SJCRH30 (cell line): ENCODE measurements at regions not wholly inside any gene's neighbourhood (a gene's known extent, or its start where the extent isn't known, plus 50 kb on each side); places are given as distances from the start of the nearest gene placed in this dataset.

Experiments used
- DNase-seq, 2 experiments: peaks; one replicate each; pipeline ENCODE4 v3.0.0-alpha.2; 2015 to 2020
- H3K27ac ChIP-seq: fragments of 250-450 bp; sonication (Bioruptor Pico); 2 replicates; pipeline ENCODE4 v1.5.1; 2020; ENCODE audit warnings: mild to moderate bottlenecking, moderate library complexity
- H3K27me3 ChIP-seq: fragments of 250-450 bp; sonication (Bioruptor Pico); 2 replicates; pipeline ENCODE4 v1.5.1; 2020; ENCODE audit warnings: mild to moderate bottlenecking, moderate library complexity
- H3K36me3 ChIP-seq: fragments of 250-450 bp; sonication (Bioruptor Pico); 2 replicates; pipeline ENCODE4 v1.5.1; 2020; ENCODE audit warnings: mild to moderate bottlenecking, moderate library complexity
- H3K4me1 ChIP-seq: fragments of 250-450 bp; sonication (Bioruptor Pico); 2 replicates; pipeline ENCODE4 v1.5.1; 2020; ENCODE audit warnings: mild to moderate bottlenecking, moderate library complexity
- H3K4me3 ChIP-seq: fragments of 250-450 bp; sonication (Bioruptor Pico); 2 replicates; pipeline ENCODE4 v1.5.1; 2020; ENCODE audit warnings: mild to moderate bottlenecking, moderate library complexity
- H3K9me3 ChIP-seq: fragments of 250-450 bp; sonication (Bioruptor Pico); replicated peaks from 2 replicates; pipeline ENCODE4 v1.5.1; 2020; ENCODE audit warnings: mild to moderate bottlenecking, moderate library complexity

DNA sequence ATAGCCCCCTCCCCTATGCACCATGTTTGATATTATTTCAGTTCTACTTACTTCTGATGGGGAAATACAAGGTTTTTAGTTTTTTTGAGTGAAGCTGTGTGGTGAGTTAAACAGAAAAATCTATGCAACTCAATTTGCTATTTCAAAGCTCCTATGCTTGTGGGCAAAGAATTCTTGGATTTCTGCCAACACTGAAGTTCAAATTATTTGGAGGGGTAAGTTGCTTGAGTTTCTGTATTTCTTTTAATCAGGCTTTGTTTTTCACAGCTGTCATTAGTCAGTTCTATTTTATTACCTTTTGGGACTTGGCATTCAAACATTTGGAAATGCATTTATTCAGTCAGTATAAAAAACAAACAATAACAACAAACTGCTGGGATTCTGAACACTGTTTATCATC lies 407.5 kb upstream of the MGAT4C start:
- no peak overlapping the region for H3K4me3 ChIP-seq
- H3K27me3 ChIP-seq = no peaks in the 10 kb centered on the region
- no peaks in the 10 kb centered on the region for H3K4me1 ChIP-seq
- peak in 1 of 2 experiments; percentile 29 for DNase-seq
- H3K27ac ChIP-seq = no peak overlapping the region
- no peaks in the 10 kb centered on the region for H3K36me3 ChIP-seq
- H3K9me3 ChIP-seq = no peaks in the 10 kb centered on the region

GRCh38 chr12:86663173-86663572 lies 407.0 kb upstream of the MGAT4C start:
- Histone ChIP-seq H3K27ac (no peak overlapping the region), H3K4me1 (no peaks in the 10 kb centered on the region), H3K27me3 (no peaks in the 10 kb centered on the region), H3K9me3 (no peaks in the 10 kb centered on the region), H3K36me3 (no peaks in the 10 kb centered on the region), H3K4me3 (no peak overlapping the region)
- no peak for DNase-seq

GRCh38 chr12:86662464-86662863 lies 406.3 kb upstream of the MGAT4C start:
- H3K36me3 ChIP-seq = no peaks in the 10 kb centered on the region
- H3K27ac ChIP-seq = no peak overlapping the region
- H3K4me3 ChIP-seq = no peak overlapping the region
- no peaks in the 10 kb centered on the region for H3K9me3 ChIP-seq
- H3K27me3 ChIP-seq = no peaks in the 10 kb centered on the region
- no peaks in the 10 kb centered on the region for H3K4me1 ChIP-seq
- DNase-seq = no peak

DNA sequence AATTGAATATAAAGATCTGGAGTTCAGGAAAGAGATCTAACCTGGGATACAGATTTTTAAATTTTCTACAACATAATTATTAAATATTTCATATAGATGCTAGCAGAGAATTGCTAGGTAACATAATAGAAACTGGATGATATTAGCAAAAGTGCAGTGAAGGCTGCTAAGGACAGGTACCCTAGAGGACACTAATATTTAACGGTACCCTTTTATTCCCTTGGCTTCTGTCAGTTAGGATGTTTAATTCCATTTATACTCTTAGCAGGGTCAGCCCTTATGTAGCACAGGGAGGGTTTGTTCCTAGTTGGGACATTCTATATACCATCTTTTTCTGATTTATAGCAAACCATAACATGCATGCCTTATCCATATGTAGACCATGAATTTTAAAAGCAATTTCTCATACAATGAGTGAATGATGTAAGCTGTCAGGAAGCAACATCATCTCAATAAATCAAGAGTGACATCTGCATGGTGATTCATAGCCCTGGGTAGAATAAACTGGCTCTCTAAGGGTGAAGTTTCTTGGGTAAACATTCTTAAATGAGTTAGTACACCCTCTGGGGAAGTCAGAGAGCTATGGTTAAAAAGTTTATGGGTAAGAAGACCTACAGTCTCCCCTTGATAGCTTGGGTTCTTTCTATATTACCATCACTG lies 404.4 kb upstream of the MGAT4C start:
- no peaks in the 10 kb centered on the region for H3K36me3 ChIP-seq
- H3K4me3 ChIP-seq = no peak overlapping the region
- 0 out of 2 replicates have a peak, but pooled peaks cover 2% of the 10 kb centered on the region for H3K27me3 ChIP-seq
- no peak for DNase-seq
- H3K27ac ChIP-seq = no peak overlapping the region
- H3K9me3 ChIP-seq = no peaks in the 10 kb centered on the region
- H3K4me1 ChIP-seq = no peaks in the 10 kb centered on the region

- Histone ChIP-seq H3K4me3 (no peak overlapping the region), H3K27me3 (0 out of 2 replicates have a peak, but pooled peaks cover 4% of the 10 kb centered on the region), H3K27ac (no peak overlapping the region), H3K4me1 (no peaks in the 10 kb centered on the region), H3K36me3 (no peaks in the 10 kb centered on the region), H3K9me3 (no peaks in the 10 kb centered on the region)
- DNase-seq = no peak
Observed at GRCh38 chr12:86659985-86660384, 403.8 kb upstream of the MGAT4C start.

- H3K4me3 ChIP-seq = no peak overlapping the region
- no peaks in the 10 kb centered on the region for H3K9me3 ChIP-seq
- no peak overlapping the region for H3K27ac ChIP-seq
- DNase-seq = no peak
- 0 out of 2 replicates have a peak, but pooled peaks cover 4% of the 10 kb centered on the region for H3K27me3 ChIP-seq
- H3K4me1 ChIP-seq = no peaks in the 10 kb centered on the region
- no peaks in the 10 kb centered on the region for H3K36me3 ChIP-seq
Observed at GRCh38 chr12:86658303-86658702, 402.1 kb upstream of the MGAT4C start.

GRCh38 chr12:86647800-86648199 lies 391.6 kb upstream of the MGAT4C start:
- no peak for DNase-seq
- no peaks in the 10 kb centered on the region; the same call in 1 of the 2 replicates for H3K4me1 ChIP-seq

GRCh38 chr12:86634456-86635410 lies 378.5 kb upstream of the MGAT4C start:
- no peak overlapping the region for H3K4me3 ChIP-seq
- no peak for DNase-seq

More at GRCh38 chr12:86647800-86648199, 391.6 kb upstream of the MGAT4C start:
- no peaks in the 10 kb centered on the region for H3K27me3 ChIP-seq
- H3K36me3 ChIP-seq = no peaks in the 10 kb centered on the region
- no peak overlapping the region for H3K4me3 ChIP-seq
- H3K27ac ChIP-seq = no peak overlapping the region
- H3K9me3 ChIP-seq = no peaks in the 10 kb centered on the region

DNA sequence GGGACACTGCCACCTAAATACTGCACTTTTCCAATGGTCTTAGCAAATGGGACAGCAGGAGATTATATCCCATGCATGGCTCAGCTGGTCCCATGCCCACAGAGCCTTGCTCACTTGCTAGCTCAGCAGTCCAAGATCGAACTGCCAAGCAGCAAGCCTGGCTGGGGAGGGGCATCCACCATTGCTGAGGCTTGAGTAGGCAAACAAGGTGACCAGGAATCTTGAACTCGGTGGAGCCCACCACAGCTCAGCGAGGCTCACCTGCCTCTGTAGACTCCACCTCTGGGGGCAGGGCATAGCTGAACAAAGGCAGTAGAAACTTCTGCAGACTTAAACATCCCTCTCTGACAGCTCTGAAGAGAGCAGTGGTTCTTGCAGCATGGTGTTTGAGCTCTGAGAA lies 370.8 kb upstream of the MGAT4C start:
- no peak overlapping the region for H3K4me3 ChIP-seq

More at GRCh38 chr12:86634456-86635410, 378.5 kb upstream of the MGAT4C start:
- H3K9me3 ChIP-seq = no peaks in the 10 kb centered on the region
- no peaks in the 10 kb centered on the region for H3K36me3 ChIP-seq
- H3K27me3 ChIP-seq = no peaks in the 10 kb centered on the region
- no peak overlapping the region for H3K27ac ChIP-seq
- H3K4me1 ChIP-seq = no peaks in the 10 kb centered on the region

GRCh38 chr12:86623267-86623666 lies 367.1 kb upstream of the MGAT4C start:
- H3K4me3 ChIP-seq = no peak overlapping the region
- H3K36me3 ChIP-seq = no peaks in the 10 kb centered on the region
- H3K9me3 ChIP-seq = no peaks in the 10 kb centered on the region
- no peak overlapping the region for H3K27ac ChIP-seq
- no peaks in the 10 kb centered on the region for H3K27me3 ChIP-seq
- no peak for DNase-seq
- H3K4me1 ChIP-seq = no peaks in the 10 kb centered on the region

More for the DNA sequence above, 370.8 kb upstream of the MGAT4C start:
- Histone ChIP-seq H3K4me1 (no peaks in the 10 kb centered on the region), H3K9me3 (no peaks in the 10 kb centered on the region), H3K27me3 (no peaks in the 10 kb centered on the region), H3K36me3 (no peaks in the 10 kb centered on the region), H3K27ac (no peak overlapping the region)
- DNase-seq = no peak

- Histone ChIP-seq H3K4me1 (no peaks in the 10 kb centered on the region), H3K27ac (no peak overlapping the region), H3K36me3 (no peaks in the 10 kb centered on the region), H3K9me3 (no peaks in the 10 kb centered on the region), H3K27me3 (no peaks in the 10 kb centered on the region), H3K4me3 (no peak overlapping the region)
- DNase-seq = no peak
Observed at GRCh38 chr12:86621957-86622356, 365.8 kb upstream of the MGAT4C start.

GRCh38 chr12:86613311-86613710 lies 357.1 kb upstream of the MGAT4C start:
- no peaks in the 10 kb centered on the region for H3K9me3 ChIP-seq
- no peaks in the 10 kb centered on the region for H3K36me3 ChIP-seq
- peak overlapping the region; percentile 59 for H3K27ac ChIP-seq
- no peak overlapping the region for H3K4me3 ChIP-seq
- DNase-seq = peak; percentile 16 to 64
- peaks cover 17% of the 10 kb centered on the region for H3K4me1 ChIP-seq
- no peaks in the 10 kb centered on the region for H3K27me3 ChIP-seq

GRCh38 chr12:86608638-86609037 lies 352.4 kb upstream of the MGAT4C start:
- Histone ChIP-seq H3K27ac (no peak overlapping the region), H3K4me3 (no peak overlapping the region), H3K9me3 (no peaks in the 10 kb centered on the region), H3K4me1 (peaks cover 10% of the 10 kb centered on the region), H3K36me3 (no peaks in the 10 kb centered on the region), H3K27me3 (no peaks in the 10 kb centered on the region)
- no peak for DNase-seq

GRCh38 chr12:86601550-86602308 lies 345.5 kb upstream of the MGAT4C start:
- no peaks in the 10 kb centered on the region for H3K27me3 ChIP-seq
- H3K4me1 ChIP-seq = peaks cover 4% of the 10 kb centered on the region; the same call in 1 of the 2 replicates
- no peaks in the 10 kb centered on the region for H3K36me3 ChIP-seq
- no peak overlapping the region for H3K27ac ChIP-seq
- no peaks in the 10 kb centered on the region for H3K9me3 ChIP-seq
- DNase-seq = no peak
- no peak overlapping the region for H3K4me3 ChIP-seq
